ENCODE measurements at regions not wholly inside any gene's neighbourhood (a gene's known extent, or its start where the extent isn't known, plus 50 kb on each side); places are given as distances from the start of the nearest gene placed in this dataset.

GRCh38 chr1:38622197-38622596 lies 237.4 kb downstream of the RRAGC start:
- no peaks in the 10 kb centered on the region for H3K9me3 Mint-ChIP-seq
- Histone ChIP-seq H3K79me2 (ENCODE audit: insufficient read depth, low read length) (no peaks in the 10 kb centered on the region), H3K14ac (ENCODE audit: insufficient read depth, low read length) (no peak overlapping the region), H4K5ac (ENCODE audit: insufficient read length, low read depth, low read length) (no peak overlapping the region), H2AK5ac (ENCODE audit: insufficient read length, low read length) (no peak overlapping the region), H2BK20ac (ENCODE audit: low read depth, low read length, poor library complexity, severe bottlenecking) (no peak overlapping the region), H3K4me1 (ENCODE audit: insufficient read depth, low read length) (no peaks in the 10 kb centered on the region; the same call in 1 of the 2 replicates), H3K27me3 (ENCODE audit: insufficient read depth, low read length) (0 out of 2 replicates have a peak, but pooled peaks cover 2% of the 10 kb centered on the region), H3K27ac (ENCODE audit: insufficient read length, low read depth, low read length) (no peak overlapping the region), H2BK5ac (ENCODE audit: insufficient read length, low read length) (no peak overlapping the region), H4K91ac (ENCODE audit: insufficient read length, low read depth, low read length) (no peak overlapping the region), H3K4me2 (ENCODE audit: insufficient read depth, insufficient read length, low read length) (no peak overlapping the region), H3K23me2 (ENCODE audit: insufficient read length, low read depth, low read length, poor library complexity, severe bottlenecking) (no peaks in the 10 kb centered on the region), H2BK15ac (ENCODE audit: low read depth, low read length) (no peak overlapping the region), H2BK12ac (ENCODE audit: insufficient read length, low read depth, low read length) (no peak overlapping the region), H2AFZ (ENCODE audit: low read length) (no peak overlapping the region), H3K23ac (ENCODE audit: insufficient read length, low read depth, low read length) (no peak overlapping the region), H4K20me1 (ENCODE audit: control insufficient read depth, insufficient read depth, insufficient read length) (no peaks in the 10 kb centered on the region), H2BK120ac (ENCODE audit: low read depth, low read length, poor library complexity, severe bottlenecking) (no peak overlapping the region), H3K9ac (ENCODE audit: extremely low read depth, insufficient read length, low read length) (no peak overlapping the region), H3K18ac (ENCODE audit: insufficient read length, low read depth, low read length) (no peak overlapping the region), H3K79me1 (ENCODE audit: insufficient read depth, low read depth, low read length, poor library complexity, severe bottlenecking) (no peaks in the 10 kb centered on the region), H3T11ph (ENCODE audit: low read length) (no peak overlapping the region), H3K56ac (ENCODE audit: insufficient read length, low read depth, low read length) (no peak overlapping the region), H4K8ac (replicated peaks; ENCODE audit: insufficient read length, low read depth, low read length) (no peak overlapping the region), H3K9me3 (ENCODE audit: control insufficient read depth, low read depth, low read length) (no peaks in the 10 kb centered on the region), H3K4ac (ENCODE audit: low read depth, low read length) (no peak overlapping the region)
- no peaks in the 10 kb centered on the region for H3K36me3 Mint-ChIP-seq (ENCODE audit: insufficient read depth in 1 of 3, low read depth in 3 of 3)
- no peak for DNase-seq
- WGBS (ENCODE audit: extremely low coverage, insufficient read length, low lambda C conversion rate): no CpG with 5 or more reads among the region's 6 CpGs
- no peak overlapping the region for H3K4me3 Mint-ChIP-seq
- peaks cover 8 to 12% of the 10 kb centered on the region in 2 experiments for H3K4me1 Mint-ChIP-seq
- TF ChIP-seq CTCF (conservative IDR thresholded peaks at IDR 0.05): no peak
- H3K27me3 Mint-ChIP-seq (ENCODE audit: low read depth): peaks cover 14% of the 10 kb centered on the region
- H3K27ac Mint-ChIP-seq: no peak overlapping the region

Data from H9 (cell line).